ENCODE measurements at regions not wholly inside any gene's neighbourhood (a gene's known extent, or its start where the extent isn't known, plus 50 kb on each side); places are given as distances from the start of the nearest gene placed in this dataset.

GRCh38 chr9:2461892-2462291 lies 159.7 kb upstream of the VLDLR start:
- in situ Hi-C loops (cut with HindIII; ENCODE audit: low sequenced_read_pairs) = no loop called here
- DNase-seq (ENCODE audit: low read depth) = peak; percentile 98
- no peak for TF ChIP-seq CTCF (IDR thresholded peaks at IDR 0.05; ENCODE audit: low read depth, low read length, missing control alignments)
- H3K4me3 ChIP-seq (ENCODE audit: low read depth, low read length) = no peak overlapping the region

DNA sequence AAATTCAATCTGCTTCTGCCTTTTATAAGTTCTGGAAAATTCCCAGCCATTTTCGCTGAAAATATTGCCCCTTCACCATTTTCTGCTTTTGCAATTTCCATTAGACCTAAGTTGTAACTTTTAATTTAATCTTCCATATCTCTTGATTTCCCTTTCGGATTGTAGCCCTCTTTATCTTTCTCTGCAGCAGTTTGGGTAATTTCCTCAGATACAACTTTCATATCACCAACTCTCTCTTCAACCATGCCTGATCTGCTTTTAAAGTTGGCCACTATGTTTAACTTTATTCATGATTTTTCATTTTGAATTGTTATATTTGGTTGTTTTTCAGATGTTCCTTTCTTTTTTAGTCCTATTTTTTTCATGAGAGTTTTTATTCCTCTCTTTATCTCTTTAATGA lies 157.0 kb upstream of the VLDLR start:
- TF ChIP-seq CTCF (IDR thresholded peaks at IDR 0.05; ENCODE audit: low read depth, low read length, missing control alignments) = no peak
- DNase-seq (ENCODE audit: low read depth) = no peak
- in situ Hi-C loops (cut with HindIII; ENCODE audit: low sequenced_read_pairs) = no loop called here
- H3K4me3 ChIP-seq (ENCODE audit: low read depth, low read length) = no peak overlapping the region

GRCh38 chr9:2465516-2465915 lies 156.1 kb upstream of the VLDLR start:
- no peak for TF ChIP-seq CTCF (IDR thresholded peaks at IDR 0.05; ENCODE audit: low read depth, low read length, missing control alignments)
- DNase-seq (ENCODE audit: low read depth) = no peak
- in situ Hi-C loops (cut with HindIII; ENCODE audit: low sequenced_read_pairs) = no loop called here
- H3K4me3 ChIP-seq (ENCODE audit: low read depth, low read length) = no peak overlapping the region

GRCh38 chr9:2465921-2466460 lies 155.6 kb upstream of the VLDLR start:
- TF ChIP-seq CTCF (IDR thresholded peaks at IDR 0.05; ENCODE audit: low read depth, low read length, missing control alignments) = no peak
- no peak overlapping the region for H3K4me3 ChIP-seq (ENCODE audit: low read depth, low read length)
- no peak for DNase-seq (ENCODE audit: low read depth)
- in situ Hi-C loops (cut with HindIII; ENCODE audit: low sequenced_read_pairs) = no loop called here

DNA sequence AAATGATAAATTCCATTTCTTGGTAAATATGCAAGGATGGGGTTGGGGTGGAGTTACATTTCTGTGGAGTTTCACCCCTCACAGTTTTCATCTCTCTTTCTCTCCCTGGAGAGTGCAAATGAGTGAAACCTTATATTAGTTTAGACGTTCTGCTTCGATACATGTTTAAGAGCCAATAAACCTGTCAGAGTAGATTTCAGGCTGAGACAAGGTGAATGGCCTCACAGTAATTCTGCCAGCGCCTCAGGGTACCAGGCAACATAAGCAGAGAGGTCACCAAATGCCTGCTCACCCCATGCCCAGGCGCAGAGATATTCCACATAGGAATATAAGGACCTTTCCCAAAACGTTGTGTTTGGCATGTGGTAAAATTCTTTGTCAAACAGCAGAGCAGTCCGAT lies 154.9 kb upstream of the VLDLR start:
- no peak overlapping the region for H3K4me3 ChIP-seq (ENCODE audit: low read depth, low read length)
- in situ Hi-C loops (cut with HindIII; ENCODE audit: low sequenced_read_pairs) = no loop called here
- no peak for TF ChIP-seq CTCF (IDR thresholded peaks at IDR 0.05; ENCODE audit: low read depth, low read length, missing control alignments)
- DNase-seq (ENCODE audit: low read depth) = no peak

DNA sequence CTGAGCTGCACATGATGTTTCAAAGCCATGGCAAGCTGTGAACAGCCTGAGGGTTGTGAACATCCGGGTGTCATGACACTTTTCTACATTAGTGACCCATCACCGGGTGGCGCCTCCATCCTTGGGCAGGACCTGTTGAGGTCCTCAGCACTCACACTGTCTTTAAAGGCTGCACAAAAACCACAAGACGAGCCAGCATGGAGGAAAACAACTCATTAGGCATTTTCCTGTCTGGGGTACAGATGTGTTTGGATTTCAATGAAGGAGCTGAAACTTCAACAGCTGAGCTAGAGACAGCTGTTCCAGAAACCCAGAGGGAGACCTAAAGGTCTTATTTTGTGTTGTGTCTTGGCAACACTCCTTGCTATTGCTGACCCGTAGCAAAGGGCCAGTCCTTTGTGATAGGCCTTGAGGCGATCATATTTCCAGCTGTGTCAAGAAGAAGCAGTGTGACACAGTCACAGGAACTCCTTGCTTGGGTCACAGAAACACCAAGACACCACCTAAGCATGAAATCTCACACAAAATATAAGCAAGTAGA lies 151.8 kb upstream of the VLDLR start:
- no peak overlapping the region for H3K4me3 ChIP-seq (ENCODE audit: low read depth, low read length)
- TF ChIP-seq CTCF (IDR thresholded peaks at IDR 0.05; ENCODE audit: low read depth, low read length, missing control alignments) = no peak
- no peak for DNase-seq (ENCODE audit: low read depth)
- in situ Hi-C loops (cut with HindIII; ENCODE audit: low sequenced_read_pairs) = no loop called here

Measured in astrocyte of the cerebellum (primary cell).